Neural progenitor cell (in vitro differentiated cells): ENCODE measurements at regions not wholly inside any gene's neighbourhood (a gene's known extent, or its start where the extent isn't known, plus 50 kb on each side); places are given as distances from the start of the nearest gene placed in this dataset.

ENCODE experiments used
- DNase-seq: peaks from one replicate; pipeline ENCODE4 v3.0.0-alpha.2; 2016; ENCODE audit warnings: low spot score
- H2AFZ ChIP-seq: fragments of 200-600 bp; sonication (generic); replicated peaks from 2 replicates; pipeline ENCODE4 v1.6.1; 2016; ENCODE audit warnings: antibody characterized with exemption
- H3F3A ChIP-seq: fragments of 200-600 bp; sonication (generic); 2 replicates; pipeline ENCODE4 v1.6.1; 2016; ENCODE audit warnings: antibody characterized with exemption, low read depth
- H3K27ac ChIP-seq: fragments of 200-600 bp; sonication (generic); 2 replicates; pipeline ENCODE4 v1.5.1; 2016; ENCODE audit warnings: mild to moderate bottlenecking
- H3K27me3 ChIP-seq: fragments of 200-600 bp; sonication (generic); 2 replicates; pipeline ENCODE4 v1.6.1; 2016; ENCODE audit warnings: mild to moderate bottlenecking, moderate library complexity
- H3K36me3 ChIP-seq: fragments of 200-600 bp; sonication (generic); 2 replicates; pipeline ENCODE4 v1.5.1; 2016
- H3K4me1 ChIP-seq: fragments of 200-600 bp; sonication (generic); 2 replicates; pipeline ENCODE4 v1.6.1; 2016; ENCODE audit warnings: mixed run types
- H3K4me2 ChIP-seq: fragments of 200-600 bp; sonication (generic); 2 replicates; pipeline ENCODE4 v1.6.1; 2016
- H3K4me3 ChIP-seq: fragments of 200-600 bp; sonication (generic); 2 replicates; pipeline ENCODE4 v1.5.1; 2016
- H3K79me2 ChIP-seq: fragments of 200-600 bp; sonication (generic); 2 replicates; pipeline ENCODE4 v1.6.1; 2016; ENCODE audit warnings: low read depth
- H3K9ac ChIP-seq: fragments of 200-600 bp; sonication (generic); 2 replicates; pipeline ENCODE4 v1.6.1; 2016
- H3K9me3 ChIP-seq: fragments of 200-600 bp; sonication (generic); 2 replicates; pipeline ENCODE4 v1.5.1; 2016; ENCODE audit warnings: low read depth
- H4K20me1 ChIP-seq: fragments of 200-600 bp; sonication (generic); 2 replicates; pipeline ENCODE4 v1.6.1; 2016; ENCODE audit warnings: low read depth
- H3K27ac Mint-ChIP-seq: 3 replicates; pipeline ENCODE4 v1.8.0; 2021; ENCODE audit warnings: mixed read lengths
- H3K27me3 Mint-ChIP-seq: 2 replicates; pipeline ENCODE4 v1.8.0; 2022; ENCODE audit warnings: low read depth, mild to moderate bottlenecking, inconsistent platforms, moderate library complexity, mixed read lengths; ENCODE audit not compliant: insufficient read depth
- H3K36me3 Mint-ChIP-seq: 3 replicates; pipeline ENCODE4 v1.8.0; 2021; ENCODE audit warnings: mixed read lengths
- H3K4me1 Mint-ChIP-seq: 3 replicates; pipeline ENCODE4 v1.8.0; 2021; ENCODE audit warnings: mixed read lengths
- H3K4me3 Mint-ChIP-seq: 3 replicates; pipeline ENCODE4 v1.8.0; 2021; ENCODE audit warnings: mild to moderate bottlenecking, moderate library complexity, mixed read lengths
- H3K9me3 Mint-ChIP-seq: 3 replicates; pipeline ENCODE4 v1.8.0; 2020; ENCODE audit warnings: mixed read lengths
- EZH2 ChIP-seq: fragments of 200-600 bp; sonication (generic); IDR thresholded peaks from 2 replicates; pipeline ENCODE4 v1.6.1; 2017; ENCODE audit warnings: antibody characterized with exemption, mild to moderate bottlenecking, moderate library complexity
- EZH2phosphoT487 ChIP-seq: fragments of 200-600 bp; sonication (generic); IDR thresholded peaks from 2 replicates; pipeline ENCODE4 v1.6.1; 2017; ENCODE audit warnings: antibody characterized with exemption
- TF ChIP-seq, protein P1 (sequence below): fragments of 200-600 bp; sonication (generic); IDR thresholded peaks from 2 replicates; pipeline ENCODE4 v1.5.1; 2017; ENCODE audit warnings: antibody characterized with exemption, mild to moderate bottlenecking

DNA sequence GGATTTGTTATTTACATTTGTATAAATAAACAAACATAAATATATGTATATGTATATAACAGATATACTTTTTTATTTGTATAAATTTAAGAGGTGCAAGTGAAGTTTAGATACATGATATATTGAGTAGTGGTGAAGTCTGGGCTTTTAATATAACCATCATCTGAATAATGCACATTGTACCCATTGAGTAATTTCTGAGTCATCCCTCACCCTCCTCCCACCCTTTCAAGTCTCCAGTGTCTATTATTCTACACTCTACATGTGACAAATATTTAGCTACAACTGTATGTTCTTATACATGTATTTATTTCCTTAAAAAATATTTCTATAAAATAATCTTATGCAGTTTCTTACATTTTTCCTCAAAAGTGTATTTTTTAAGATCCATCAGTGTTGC is 358.7 kb upstream of the TFPI start:
- peaks cover 9% of the 10 kb centered on the region for H3K4me1 ChIP-seq
- DNase-seq: no peak
- TF ChIP-seq EZH2phosphoT487 (no peak), EZH2 (no peak)
- TF ChIP-seq, protein P1, sequence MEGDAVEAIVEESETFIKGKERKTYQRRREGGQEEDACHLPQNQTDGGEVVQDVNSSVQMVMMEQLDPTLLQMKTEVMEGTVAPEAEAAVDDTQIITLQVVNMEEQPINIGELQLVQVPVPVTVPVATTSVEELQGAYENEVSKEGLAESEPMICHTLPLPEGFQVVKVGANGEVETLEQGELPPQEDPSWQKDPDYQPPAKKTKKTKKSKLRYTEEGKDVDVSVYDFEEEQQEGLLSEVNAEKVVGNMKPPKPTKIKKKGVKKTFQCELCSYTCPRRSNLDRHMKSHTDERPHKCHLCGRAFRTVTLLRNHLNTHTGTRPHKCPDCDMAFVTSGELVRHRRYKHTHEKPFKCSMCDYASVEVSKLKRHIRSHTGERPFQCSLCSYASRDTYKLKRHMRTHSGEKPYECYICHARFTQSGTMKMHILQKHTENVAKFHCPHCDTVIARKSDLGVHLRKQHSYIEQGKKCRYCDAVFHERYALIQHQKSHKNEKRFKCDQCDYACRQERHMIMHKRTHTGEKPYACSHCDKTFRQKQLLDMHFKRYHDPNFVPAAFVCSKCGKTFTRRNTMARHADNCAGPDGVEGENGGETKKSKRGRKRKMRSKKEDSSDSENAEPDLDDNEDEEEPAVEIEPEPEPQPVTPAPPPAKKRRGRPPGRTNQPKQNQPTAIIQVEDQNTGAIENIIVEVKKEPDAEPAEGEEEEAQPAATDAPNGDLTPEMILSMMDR: no peak
- peaks cover 10% of the 10 kb centered on the region for H3F3A ChIP-seq
- Mint-ChIP-seq H3K9me3 (peaks cover 3% of the 10 kb centered on the region), H3K4me3 (no peak overlapping the region), H3K4me1 (no peaks in the 10 kb centered on the region), H3K36me3 (no peaks in the 10 kb centered on the region), H3K27me3 (no peaks in the 10 kb centered on the region), H3K27ac (no peak overlapping the region)
- H3K36me3 ChIP-seq: no peaks in the 10 kb centered on the region
- H3K9ac ChIP-seq: no peak overlapping the region
- no peak overlapping the region for H3K4me3 ChIP-seq
- H4K20me1 ChIP-seq: no peaks in the 10 kb centered on the region
- no peak overlapping the region for H2AFZ ChIP-seq
- H3K27me3 ChIP-seq: no peaks in the 10 kb centered on the region
- H3K9me3 ChIP-seq: no peaks in the 10 kb centered on the region
- H3K4me2 ChIP-seq: no peak overlapping the region
- H3K79me2 ChIP-seq: no peaks in the 10 kb centered on the region
- H3K27ac ChIP-seq: no peak overlapping the region

DNA sequence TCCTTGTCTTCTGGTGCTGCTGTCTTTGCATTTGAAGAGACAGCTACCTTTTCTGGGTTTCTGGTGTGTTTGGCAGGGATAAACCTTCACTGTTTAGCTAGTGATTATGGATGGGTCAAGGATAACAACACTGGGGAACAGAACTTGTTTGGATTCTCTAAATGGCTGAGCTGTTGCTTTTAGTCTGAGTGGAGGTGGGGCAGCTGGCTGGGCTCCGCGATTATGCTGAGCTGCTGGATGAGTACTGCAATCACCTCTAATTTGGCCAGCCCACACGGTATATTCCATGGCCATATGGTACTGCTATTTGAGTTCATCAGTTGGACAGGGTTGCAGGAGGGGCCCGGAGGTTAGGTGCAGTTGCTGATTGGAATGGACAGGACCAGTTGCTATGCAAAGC is 361.6 kb upstream of the TFPI start:
- H3K4me1 Mint-ChIP-seq: no peaks in the 10 kb centered on the region
- no peak overlapping the region for H3K27ac ChIP-seq
- H3K79me2 ChIP-seq: no peaks in the 10 kb centered on the region
- no peak overlapping the region for H3K9ac ChIP-seq
- no peaks in the 10 kb centered on the region for H4K20me1 ChIP-seq
- H3K4me2 ChIP-seq: no peak overlapping the region
- no peak overlapping the region for H3K4me3 Mint-ChIP-seq
- H3K9me3 Mint-ChIP-seq: peaks cover 3% of the 10 kb centered on the region
- no peak overlapping the region for H3K27ac Mint-ChIP-seq
- no peaks in the 10 kb centered on the region for H3K27me3 ChIP-seq
- peaks cover 12% of the 10 kb centered on the region for H3F3A ChIP-seq
- no peaks in the 10 kb centered on the region for H3K9me3 ChIP-seq
- no peak overlapping the region for H3K4me3 ChIP-seq
- H3K4me1 ChIP-seq: peaks cover 9% of the 10 kb centered on the region
- no peaks in the 10 kb centered on the region for H3K36me3 Mint-ChIP-seq
- no peak for DNase-seq
- no peaks in the 10 kb centered on the region for H3K27me3 Mint-ChIP-seq
- no peaks in the 10 kb centered on the region for H3K36me3 ChIP-seq
- H2AFZ ChIP-seq: no peak overlapping the region
- TF ChIP-seq, protein P1: no peak
- TF ChIP-seq EZH2phosphoT487 (no peak), EZH2 (no peak)

DNA sequence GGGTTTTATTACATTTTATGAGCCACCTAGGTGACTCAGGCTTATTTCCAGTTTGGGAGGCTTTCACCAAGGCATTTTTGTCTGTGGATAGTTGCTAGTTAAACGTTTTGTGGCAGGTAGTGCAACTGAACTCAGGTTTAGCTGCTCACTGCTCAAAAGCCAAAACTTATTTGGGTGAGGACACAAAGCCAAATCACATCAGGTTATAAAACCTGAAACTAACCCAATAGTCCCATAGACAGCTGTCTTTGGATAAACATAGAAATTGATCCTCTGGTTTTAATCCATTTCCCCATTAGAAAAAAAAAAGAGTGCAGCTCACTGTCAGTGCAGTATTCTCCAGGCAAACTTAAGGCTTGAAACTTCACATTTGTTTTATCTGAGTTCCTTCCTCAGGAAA is 362.6 kb upstream of the TFPI start:
- DNase-seq: no peak
- no peaks in the 10 kb centered on the region for H3K36me3 Mint-ChIP-seq
- H3K4me3 Mint-ChIP-seq: no peak overlapping the region

More for the DNA sequence above, 362.6 kb upstream of the TFPI start:
- no peak overlapping the region for H2AFZ ChIP-seq
- no peaks in the 10 kb centered on the region for H3K4me1 Mint-ChIP-seq
- no peaks in the 10 kb centered on the region for H3K27me3 Mint-ChIP-seq
- no peaks in the 10 kb centered on the region for H3K79me2 ChIP-seq
- H3K9me3 ChIP-seq: no peaks in the 10 kb centered on the region
- H3K9me3 Mint-ChIP-seq: peaks cover 3% of the 10 kb centered on the region
- H3K9ac ChIP-seq: no peak overlapping the region
- no peaks in the 10 kb centered on the region for H4K20me1 ChIP-seq
- no peak overlapping the region for H3K27ac ChIP-seq
- no peaks in the 10 kb centered on the region for H3K36me3 ChIP-seq
- TF ChIP-seq EZH2 (no peak), EZH2phosphoT487 (no peak)
- TF ChIP-seq, protein P1: no peak
- no peaks in the 10 kb centered on the region for H3K27me3 ChIP-seq
- H3K4me1 ChIP-seq: peaks cover 9% of the 10 kb centered on the region
- no peak overlapping the region for H3K4me3 ChIP-seq
- no peak overlapping the region for H3K27ac Mint-ChIP-seq
- peaks cover 12% of the 10 kb centered on the region for H3F3A ChIP-seq
- no peak overlapping the region for H3K4me2 ChIP-seq
